Activated effector memory CD4-positive, alpha-beta T cell treated with anti-CD3 and anti-CD28 coated beads, Interleukin-2, amount 50 U/mL, for 16 hours (primary cell): ENCODE measurements at regions not wholly inside any gene's neighbourhood (a gene's known extent, or its start where the extent isn't known, plus 50 kb on each side); places are given as distances from the start of the nearest gene placed in this dataset.
"Not testable (repeated sequence)": the region's sequence is repeated elsewhere in the genome, so short reads cannot be mapped to it uniquely, and the experiment has no call there.

Experiments
- DNase-seq: peaks from one replicate; pipeline ENCODE4 v3.0.0-alpha.2; 2020

GRCh38 chr14:21941885-21942284, 268.3 kb upstream of the OR4E1 start:
- DNase-seq: no peak

GRCh38 chr14:21940887-21941856, 267.6 kb upstream of the OR4E1 start:
- DNase-seq: peak; percentile 69

GRCh38 chr14:21939836-21940235, 266.2 kb upstream of the OR4E1 start:
- DNase-seq: no peak

GRCh38 chr14:21937996-21938395, 264.4 kb upstream of the OR4E1 start:
- DNase-seq: no peak

- no peak for DNase-seq
These were observed 260.1 kb upstream of the OR4E1 start for GRCh38 chr14:21933681-21934080.

- peak; percentile 83 for DNase-seq
These were observed 250.9 kb upstream of the OR4E1 start for GRCh38 chr14:21924479-21924878.

GRCh38 chr14:21923820-21924219, 250.2 kb upstream of the OR4E1 start:
- peak; percentile 66 for DNase-seq

GRCh38 chr14:21921453-21921852, 247.8 kb upstream of the OR4E1 start:
- DNase-seq: no peak

GRCh38 chr14:21917699-21918436, 244.2 kb upstream of the OR4E1 start:
- DNase-seq: peak; percentile 77

- no peak for DNase-seq
These were observed 242.2 kb upstream of the OR4E1 start for GRCh38 chr14:21915826-21916225.

- peak; percentile 86 for DNase-seq
These were observed 240.1 kb upstream of the OR4E1 start for GRCh38 chr14:21913759-21914158.

- DNase-seq: no peak
These were observed 238.7 kb upstream of the OR4E1 start for GRCh38 chr14:21912367-21912766.

GRCh38 chr14:21911877-21912276, 238.3 kb upstream of the OR4E1 start:
- DNase-seq: no peak

- no peak for DNase-seq
These were observed 236.6 kb upstream of the OR4E1 start for GRCh38 chr14:21910260-21910659.

- peak; percentile 63 for DNase-seq
These were observed 229.1 kb upstream of the OR4E1 start for GRCh38 chr14:21902561-21903181.

GRCh38 chr14:21894898-21895194, 221.2 kb upstream of the OR4E1 start:
- DNase-seq: not testable (repeated sequence)

- peak; percentile 80 for DNase-seq
These were observed 220.6 kb upstream of the OR4E1 start for GRCh38 chr14:21894003-21894897.

- no peak for DNase-seq
These were observed 218.3 kb upstream of the OR4E1 start for GRCh38 chr14:21891921-21892320.

GRCh38 chr14:21884995-21885394, 211.4 kb upstream of the OR4E1 start:
- DNase-seq: no peak

GRCh38 chr14:21882226-21882625, 208.6 kb upstream of the OR4E1 start:
- DNase-seq: no peak

GRCh38 chr14:21880918-21881317, 207.3 kb upstream of the OR4E1 start:
- DNase-seq: no peak

- no peak for DNase-seq
These were observed 202.2 kb upstream of the OR4E1 start for GRCh38 chr14:21875791-21876190.

- no peak for DNase-seq
These were observed 201.3 kb upstream of the OR4E1 start for GRCh38 chr14:21874946-21875345.
